HCT116 (cell line): ENCODE measurements at regions not wholly inside any gene's neighbourhood (a gene's known extent, or its start where the extent isn't known, plus 50 kb on each side); places are given as distances from the start of the nearest gene placed in this dataset.

Source experiments
- ATAC-seq: fragments of 200-7000 bp; cut with Tn5 transposase; 2 replicates; pipeline ENCODE4 v1.9.1; 2020; ENCODE audit warnings: mild to moderate bottlenecking, moderate library complexity
- BruUV-seq: library from RNA; stranded (reverse); fragments of 400-500 nt; replicated peaks from 2 replicates; lab custom pipeline; 2021; lab: Mats Ljungman, UMichigan
- CTCF ChIA-PET: fragments of 300-600 bp; sonication (Branson Sonifier 250); formaldehyde crosslinking; loops from one replicate; lab custom pipeline; 2021; ENCODE audit warnings: antibody characterized with exemption; lab: Charles Lee
- POLR2A ChIA-PET: fragments of 300-600, 350-600 bp; sonication (Branson Sonifier 250); formaldehyde crosslinking; loops from one replicate; lab custom pipeline; 2021; ENCODE audit warnings: antibody characterized with exemption; lab: Charles Lee
- RAD21 ChIA-PET, 2 experiments: fragments of 300-600 bp; sonication (Branson Sonifier 250); formaldehyde crosslinking; loops; one replicate each; lab custom pipeline; 2023; ENCODE audit warnings: low total read pairs in 2 of 2; ENCODE audit not compliant: uncharacterized antibody in 2 of 2, unreplicated experiment in 2 of 2, low non-redundant PET in 1 of 2; lab: Charles Lee
- DNase-seq: peaks from one replicate; pipeline ENCODE4 v3.0.0-alpha.2; 2010; ENCODE audit warnings: low read depth, low spot score
- H2AFZ ChIP-seq: fragments of 200-600 bp; shearing (Covaris generic), sonication (generic); 2 replicates; pipeline ENCODE4 v1.6.1; 2017; ENCODE audit warnings: low read depth, mixed run types, mixed read lengths, antibody characterized with exemption, low read length; ENCODE audit not compliant: poor library complexity, severe bottlenecking
- H3K27ac ChIP-seq: 2 replicates; pipeline ENCODE4 v1.5.1; 2012; ENCODE audit warnings: low read depth, low read length
- H3K27me3 ChIP-seq: fragments of 200-600 bp; sonication (generic); 2 replicates; pipeline ENCODE4 v1.6.1; 2016; ENCODE audit warnings: mixed run types, low read length, mixed read lengths; ENCODE audit not compliant: insufficient read depth
- H3K36me3 ChIP-seq, 2 experiments: fragments of 200-500 bp in 1 of 2; fragments of 200-600 bp in 1 of 2; sonication (Bioruptor generic) in 1 of 2; sonication (generic) in 1 of 2; 2 replicates each; pipeline versions ENCODE4 v1.5.1 to v1.6.1; 2014 to 2016; ENCODE audit warnings: low read length in 2 of 2, inconsistent platforms in 1 of 2, mixed read lengths in 1 of 2, mixed run types in 1 of 2; ENCODE audit not compliant: insufficient read depth in 2 of 2, control insufficient read depth in 1 of 2
- H3K4me1 ChIP-seq, 2 experiments: fragments of 200-600 bp in 1 of 2; sonication (generic) in 1 of 2; 2 replicates each; pipeline versions ENCODE4 v1.5.1 to v1.6.1; 2012 to 2017; ENCODE audit warnings: low read length in 2 of 2, inconsistent platforms in 1 of 2, mild to moderate bottlenecking in 1 of 2, mixed read lengths in 1 of 2, mixed run types in 1 of 2, moderate library complexity in 1 of 2; ENCODE audit not compliant: insufficient read depth in 2 of 2, control insufficient read depth in 1 of 2
- H3K4me2 ChIP-seq: fragments of 200-600 bp; sonication (generic); 2 replicates; pipeline ENCODE4 v1.6.1; 2017; ENCODE audit warnings: mixed run types, low read length, mixed read lengths
- H3K4me3 ChIP-seq, 2 experiments: fragments of 200-600 bp in 1 of 2; sonication (generic) in 1 of 2; replicated peaks in 1 of 2; 2 replicates each; pipeline ENCODE4 v1.5.1; 2011 to 2016; ENCODE audit warnings: low read length in 2 of 2, control low read depth in 1 of 2, low read depth in 1 of 2, mild to moderate bottlenecking in 1 of 2, mixed read lengths in 1 of 2, mixed run types in 1 of 2
- H3K79me2 ChIP-seq: fragments of 200-600 bp; sonication (generic); 2 replicates; pipeline ENCODE4 v1.6.1; 2017; ENCODE audit warnings: mild to moderate bottlenecking, mixed run types, low read length, moderate library complexity, mixed read lengths; ENCODE audit not compliant: insufficient read depth
- H3K9ac ChIP-seq: fragments of 200-600 bp; sonication (generic); 2 replicates; pipeline ENCODE4 v1.6.1; 2016; ENCODE audit warnings: low read length, mixed read lengths
- H3K9me2 ChIP-seq: fragments of 200-600 bp; sonication (generic), shearing (Covaris generic); 2 replicates; pipeline ENCODE4 v1.6.1; 2017; ENCODE audit warnings: mixed run types, mild to moderate bottlenecking, moderate library complexity; ENCODE audit not compliant: insufficient read depth
- H3K9me3 ChIP-seq, 2 experiments: fragments of 200-500 bp in 1 of 2; fragments of 200-600 bp in 1 of 2; sonication (Bioruptor generic) in 1 of 2; sonication (generic) in 1 of 2; 2 replicates each; pipeline ENCODE4 v1.6.1; 2014 to 2017; ENCODE audit warnings: low read length in 2 of 2, mixed read lengths in 2 of 2, inconsistent platforms in 1 of 2, low read depth in 1 of 2, mild to moderate bottlenecking in 1 of 2, mixed run types in 1 of 2, moderate library complexity in 1 of 2; ENCODE audit not compliant: control insufficient read depth in 1 of 2, insufficient read depth in 1 of 2
- H4K20me1 ChIP-seq: fragments of 200-600 bp; sonication (generic), shearing (Covaris generic); 2 replicates; pipeline ENCODE4 v1.6.1; 2017; ENCODE audit warnings: mixed run types, mild to moderate bottlenecking, moderate library complexity; ENCODE audit not compliant: insufficient read depth
- ATF3 ChIP-seq: IDR thresholded peaks from 2 replicates; pipeline ENCODE4 v1.6.1; 2012
- CEBPB ChIP-seq: IDR thresholded peaks from 2 replicates; pipeline ENCODE4 v1.6.1; 2012; ENCODE audit warnings: low read depth
- EGR1 ChIP-seq: IDR thresholded peaks from 2 replicates; pipeline ENCODE4 v1.6.1; 2012; ENCODE audit warnings: low read depth
- ELF1 ChIP-seq: IDR thresholded peaks from 2 replicates; pipeline ENCODE4 v1.6.1; 2012; ENCODE audit warnings: low read depth, borderline replicate concordance
- EZH2 ChIP-seq: fragments of 200-600 bp; sonication (generic); IDR thresholded peaks from 2 replicates; pipeline ENCODE4 v1.6.1; 2017; ENCODE audit warnings: antibody characterized with exemption, mixed run types
- EZH2phosphoT487 ChIP-seq: fragments of 200-600 bp; IDR thresholded peaks from 2 replicates; pipeline ENCODE4 v1.6.1; 2018; ENCODE audit warnings: antibody characterized with exemption, borderline replicate concordance
- FOSL1 ChIP-seq: IDR thresholded peaks from 2 replicates; pipeline ENCODE4 v1.6.1; 2012; ENCODE audit warnings: low read depth
- POLR2A ChIP-seq: IDR thresholded peaks from 2 replicates; pipeline ENCODE4 v1.7.0; 2011; ENCODE audit warnings: borderline replicate concordance; ENCODE audit not compliant: insufficient read depth, insufficient read length; ENCODE audit errors: extremely low read depth
- RAD21 ChIP-seq: IDR thresholded peaks from 2 replicates; pipeline ENCODE4 v1.6.1; 2012; ENCODE audit warnings: low read depth, mild to moderate bottlenecking
- REST ChIP-seq: IDR thresholded peaks from 2 replicates; pipeline ENCODE4 v1.6.1; 2012; ENCODE audit warnings: low read depth
- SP1 ChIP-seq: IDR thresholded peaks from 2 replicates; pipeline ENCODE4 v1.6.1; 2012; ENCODE audit warnings: low read depth
- TCF7L2 ChIP-seq: IDR thresholded peaks from 2 replicates; pipeline ENCODE4 v1.7.0; 2011; ENCODE audit warnings: borderline replicate concordance, inconsistent platforms; ENCODE audit not compliant: insufficient read depth, insufficient read length; ENCODE audit errors: extremely low read depth
- YY1 ChIP-seq: IDR thresholded peaks from 2 replicates; pipeline ENCODE4 v1.6.1; 2011; ENCODE audit warnings: low read length, low read depth, moderate library complexity, mild to moderate bottlenecking; ENCODE audit not compliant: insufficient replicate concordance; ENCODE audit errors: extremely low read depth
- ZBTB33 ChIP-seq: IDR thresholded peaks from 2 replicates; pipeline ENCODE4 v1.6.1; 2011; ENCODE audit warnings: mild to moderate bottlenecking, low read length, moderate library complexity; ENCODE audit not compliant: insufficient replicate concordance; ENCODE audit errors: extremely low read depth
- ZFX ChIP-seq: fragments of 450-650 bp; IDR thresholded peaks from 2 replicates; pipeline ENCODE4 v1.6.1; 2017
- ZNF274 ChIP-seq: fragments of 200-500 bp; sonication (Bioruptor generic); IDR thresholded peaks from 2 replicates; pipeline ENCODE4 v1.6.1; 2014; ENCODE audit warnings: mild to moderate bottlenecking, low read depth, low read length, inconsistent platforms
- intact Hi-C: fragments of 100-400 bp; cut with micrococcal nuclease; formaldehyde crosslinking; loops from 2 replicates; pipeline ENCODE4 v1.10.0; 2022
- TF ChIP-seq, protein P1 (sequence below), 3 experiments: fragments of 200-600 bp in 1 of 3; sonication (generic) in 1 of 3; IDR thresholded peaks in 2 of 3; conservative IDR thresholded peaks in 1 of 3; 2 replicates each; pipeline ENCODE4 v1.5.1; 2012 to 2017; ENCODE audit warnings: low read depth in 2 of 3, low read length in 2 of 3, antibody characterized with exemption in 1 of 3, borderline replicate concordance in 1 of 3, control low read depth in 1 of 3, mild to moderate bottlenecking in 1 of 3, mixed read lengths in 1 of 3, mixed run types in 1 of 3, moderate library complexity in 1 of 3; ENCODE audit not compliant: insufficient read depth in 1 of 3

- POLR2A ChIA-PET, result no interaction called here
- no peak overlapping the region for H3K27ac ChIP-seq
- no TSS peak for BruUV-seq
Measured at GRCh38 chr13:33366469-33367062, 81.0 kb upstream of the STARD13 start.

More at GRCh38 chr13:33366469-33367062, 81.0 kb upstream of the STARD13 start:
- intact Hi-C loops, result no loop called here
- Histone ChIP-seq H3K9me2 (no peaks in the 10 kb centered on the region), H3K4me1 (no peaks in the 10 kb centered on the region), H3K36me3 (no peaks in the 10 kb centered on the region), H3K9me3 (no peaks in the 10 kb centered on the region), H3K27me3 (no peaks in the 10 kb centered on the region), H2AFZ (no peak overlapping the region), H3K79me2 (no peaks in the 10 kb centered on the region)
- DNase-seq, result no peak
- TF ChIP-seq EGR1, result no peak
- no peak for TF ChIP-seq POLR2A
- no peak for TF ChIP-seq ELF1
- TF ChIP-seq CEBPB, result no peak
- TF ChIP-seq SP1, result no peak
- TF ChIP-seq ZFX, result no peak
- TF ChIP-seq RAD21, result no peak
- no peak for TF ChIP-seq EZH2phosphoT487
- no peak for TF ChIP-seq REST
- TF ChIP-seq, protein P1, sequence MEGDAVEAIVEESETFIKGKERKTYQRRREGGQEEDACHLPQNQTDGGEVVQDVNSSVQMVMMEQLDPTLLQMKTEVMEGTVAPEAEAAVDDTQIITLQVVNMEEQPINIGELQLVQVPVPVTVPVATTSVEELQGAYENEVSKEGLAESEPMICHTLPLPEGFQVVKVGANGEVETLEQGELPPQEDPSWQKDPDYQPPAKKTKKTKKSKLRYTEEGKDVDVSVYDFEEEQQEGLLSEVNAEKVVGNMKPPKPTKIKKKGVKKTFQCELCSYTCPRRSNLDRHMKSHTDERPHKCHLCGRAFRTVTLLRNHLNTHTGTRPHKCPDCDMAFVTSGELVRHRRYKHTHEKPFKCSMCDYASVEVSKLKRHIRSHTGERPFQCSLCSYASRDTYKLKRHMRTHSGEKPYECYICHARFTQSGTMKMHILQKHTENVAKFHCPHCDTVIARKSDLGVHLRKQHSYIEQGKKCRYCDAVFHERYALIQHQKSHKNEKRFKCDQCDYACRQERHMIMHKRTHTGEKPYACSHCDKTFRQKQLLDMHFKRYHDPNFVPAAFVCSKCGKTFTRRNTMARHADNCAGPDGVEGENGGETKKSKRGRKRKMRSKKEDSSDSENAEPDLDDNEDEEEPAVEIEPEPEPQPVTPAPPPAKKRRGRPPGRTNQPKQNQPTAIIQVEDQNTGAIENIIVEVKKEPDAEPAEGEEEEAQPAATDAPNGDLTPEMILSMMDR (IDR thresholded peaks at IDR 0.05 in 2 of 3, conservative IDR thresholded peaks at IDR 0.05 in 1 of 3; ENCODE audit: borderline replicate concordance in 1 of 3, insufficient read depth in 1 of 3, low read depth in 2 of 3, low read length in 2 of 3), result no peak
- no peak for TF ChIP-seq EZH2
- TF ChIP-seq ZBTB33, result no peak
- no peak for TF ChIP-seq ATF3
- no peak for TF ChIP-seq YY1
- no peak for TF ChIP-seq ZNF274
- no peak for TF ChIP-seq TCF7L2
- TF ChIP-seq FOSL1, result no peak
- TF ChIP-seq, all 23 proteins: peak for 0
- H3K9ac ChIP-seq, result no peak overlapping the region
- no peak for ATAC-seq
- H3K4me3 ChIP-seq, result no peak overlapping the region
- H4K20me1 ChIP-seq, result no peaks in the 10 kb centered on the region
- ChIA-PET CTCF (no interaction called here), RAD21 (no interaction called here)
- H3K4me2 ChIP-seq, result no peak overlapping the region
